ENCODE measurements at regions not wholly inside any gene's neighbourhood (a gene's known extent, or its start where the extent isn't known, plus 50 kb on each side); places are given as distances from the start of the nearest gene placed in this dataset.

GRCh38 chr7:80999100-80999499 lies 80.2 kb upstream of the SEMA3C start:
- TF ChIP-seq, protein P1, sequence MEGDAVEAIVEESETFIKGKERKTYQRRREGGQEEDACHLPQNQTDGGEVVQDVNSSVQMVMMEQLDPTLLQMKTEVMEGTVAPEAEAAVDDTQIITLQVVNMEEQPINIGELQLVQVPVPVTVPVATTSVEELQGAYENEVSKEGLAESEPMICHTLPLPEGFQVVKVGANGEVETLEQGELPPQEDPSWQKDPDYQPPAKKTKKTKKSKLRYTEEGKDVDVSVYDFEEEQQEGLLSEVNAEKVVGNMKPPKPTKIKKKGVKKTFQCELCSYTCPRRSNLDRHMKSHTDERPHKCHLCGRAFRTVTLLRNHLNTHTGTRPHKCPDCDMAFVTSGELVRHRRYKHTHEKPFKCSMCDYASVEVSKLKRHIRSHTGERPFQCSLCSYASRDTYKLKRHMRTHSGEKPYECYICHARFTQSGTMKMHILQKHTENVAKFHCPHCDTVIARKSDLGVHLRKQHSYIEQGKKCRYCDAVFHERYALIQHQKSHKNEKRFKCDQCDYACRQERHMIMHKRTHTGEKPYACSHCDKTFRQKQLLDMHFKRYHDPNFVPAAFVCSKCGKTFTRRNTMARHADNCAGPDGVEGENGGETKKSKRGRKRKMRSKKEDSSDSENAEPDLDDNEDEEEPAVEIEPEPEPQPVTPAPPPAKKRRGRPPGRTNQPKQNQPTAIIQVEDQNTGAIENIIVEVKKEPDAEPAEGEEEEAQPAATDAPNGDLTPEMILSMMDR (IDR thresholded peaks at IDR 0.05) = no peak
- TF ChIP-seq POLR2A (IDR thresholded peaks at IDR 0.05) = no peak

Measured in thyroid gland (tissue), 4 donors.